COLO829 (cell line): ENCODE measurements at regions not wholly inside any gene's neighbourhood (a gene's known extent, or its start where the extent isn't known, plus 50 kb on each side); places are given as distances from the start of the nearest gene placed in this dataset.
"Not testable (repeated sequence)": the region's sequence is repeated elsewhere in the genome, so short reads cannot be mapped to it uniquely, and the experiment has no call there.

Experiments
- DNase-seq: peaks from one replicate; pipeline ENCODE4 v3.0.0; 2012; ENCODE audit warnings: low spot score

DNA sequence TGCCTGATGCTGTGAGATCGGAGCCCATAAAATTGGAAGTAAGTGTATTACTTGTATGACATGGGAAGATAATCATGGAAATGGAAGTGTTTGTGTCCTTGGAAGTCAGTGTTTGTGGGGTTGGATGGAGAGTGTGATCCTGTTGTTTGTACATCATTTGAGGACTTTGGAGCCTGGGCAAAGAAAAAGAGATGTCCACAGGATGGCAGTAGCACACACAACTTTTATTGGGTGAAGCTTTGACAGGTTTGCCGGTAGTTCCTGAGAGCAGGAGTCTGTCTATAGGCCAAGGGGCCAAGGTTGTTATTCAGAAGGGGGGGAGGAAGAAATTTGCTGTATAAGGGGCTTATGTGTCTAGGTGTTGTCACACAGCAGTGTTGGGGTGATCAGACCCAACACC lies 533.3 kb downstream of the RPIA start:
- DNase-seq: not testable (repeated sequence)

DNA sequence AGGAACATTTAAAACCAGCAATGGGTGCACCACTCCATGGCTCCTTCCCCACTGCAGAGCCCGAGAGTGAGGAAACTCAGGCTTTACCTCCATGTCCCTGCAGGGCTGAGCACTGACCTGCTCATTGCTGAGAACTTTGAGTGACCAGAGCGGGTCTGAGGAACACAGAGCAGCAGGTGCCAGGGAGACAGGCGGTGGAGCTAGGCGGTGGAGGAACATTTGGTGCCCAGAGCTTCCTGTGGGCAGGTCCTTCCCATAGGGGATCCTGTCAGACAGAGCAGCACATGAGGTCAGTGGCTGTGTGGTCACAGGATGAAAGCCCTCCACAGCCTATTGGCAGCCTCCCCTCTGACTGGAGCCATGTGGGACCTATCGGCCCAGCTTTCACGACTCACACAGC lies 538.5 kb downstream of the RPIA start:
- not testable (repeated sequence) for DNase-seq

DNA sequence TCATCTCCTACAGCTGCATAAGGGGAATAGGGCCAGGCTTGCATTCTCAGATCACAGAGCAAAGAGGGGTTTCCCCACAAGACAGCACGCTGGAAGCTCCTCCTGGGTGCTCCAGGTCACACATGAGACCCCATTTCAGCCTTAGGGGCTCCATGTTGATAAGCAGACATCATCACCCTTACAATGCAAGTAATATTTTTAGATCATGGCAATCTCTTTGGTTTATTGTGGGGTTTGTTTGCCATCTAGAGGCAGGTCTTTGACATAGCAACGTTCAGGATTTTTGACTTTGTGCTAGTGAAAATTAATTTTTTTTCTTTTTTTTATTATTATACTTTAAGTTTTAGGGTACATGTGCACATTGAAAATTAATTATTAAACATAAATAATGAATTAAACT lies 539.8 kb downstream of the RPIA start:
- not testable (repeated sequence) for DNase-seq

DNA sequence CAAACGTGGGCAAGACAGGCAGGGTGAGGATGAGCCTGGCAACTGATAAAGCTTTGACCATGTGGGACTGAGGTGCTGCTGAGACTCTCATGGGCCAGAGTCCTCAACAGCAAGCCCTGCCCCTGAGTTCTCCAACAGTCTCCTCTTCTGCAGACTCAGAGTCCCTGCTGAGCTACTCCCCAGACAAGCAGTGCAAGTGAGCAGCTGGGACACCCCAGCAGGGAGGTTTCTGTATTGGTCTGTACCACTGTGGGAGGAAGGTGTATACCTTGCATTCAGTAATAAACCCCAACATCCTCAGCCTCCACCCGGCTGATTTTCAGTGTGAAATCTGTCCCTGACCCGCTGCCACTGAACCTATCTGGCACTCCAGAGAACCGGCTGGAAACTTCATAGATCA lies 542.5 kb downstream of the RPIA start:
- DNase-seq: not testable (repeated sequence)

DNA sequence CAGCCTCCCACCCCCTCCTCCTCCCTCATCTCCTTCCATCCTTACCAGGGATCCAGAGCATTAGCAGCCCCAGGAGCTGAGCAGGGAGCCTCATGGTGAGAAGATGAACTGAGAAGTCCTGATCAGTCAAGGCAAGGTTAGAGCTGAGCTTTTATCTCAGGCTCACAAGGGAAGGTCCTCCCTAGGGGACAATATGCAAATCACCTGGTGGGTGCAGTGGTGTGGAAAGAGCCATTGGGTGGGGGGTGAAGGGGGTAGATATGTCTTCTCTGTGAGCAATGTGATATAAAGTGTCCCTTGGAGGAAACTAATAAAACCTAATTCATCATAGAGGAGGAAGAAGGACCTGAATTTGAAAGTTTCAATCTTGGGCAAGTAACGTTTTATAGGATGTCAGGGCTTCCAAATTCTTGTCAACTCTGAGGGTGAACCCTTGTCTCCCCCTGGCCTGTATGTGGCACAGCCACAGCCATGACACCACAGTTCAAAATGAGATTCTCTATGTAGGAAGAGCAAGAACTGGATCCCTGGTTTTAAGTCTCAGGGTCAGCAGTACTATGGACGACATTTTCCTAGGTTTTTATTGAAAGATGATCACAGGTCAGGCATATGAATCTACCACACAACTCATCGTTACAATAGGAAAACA lies 543.5 kb downstream of the RPIA start:
- DNase-seq: not testable (repeated sequence)

DNA sequence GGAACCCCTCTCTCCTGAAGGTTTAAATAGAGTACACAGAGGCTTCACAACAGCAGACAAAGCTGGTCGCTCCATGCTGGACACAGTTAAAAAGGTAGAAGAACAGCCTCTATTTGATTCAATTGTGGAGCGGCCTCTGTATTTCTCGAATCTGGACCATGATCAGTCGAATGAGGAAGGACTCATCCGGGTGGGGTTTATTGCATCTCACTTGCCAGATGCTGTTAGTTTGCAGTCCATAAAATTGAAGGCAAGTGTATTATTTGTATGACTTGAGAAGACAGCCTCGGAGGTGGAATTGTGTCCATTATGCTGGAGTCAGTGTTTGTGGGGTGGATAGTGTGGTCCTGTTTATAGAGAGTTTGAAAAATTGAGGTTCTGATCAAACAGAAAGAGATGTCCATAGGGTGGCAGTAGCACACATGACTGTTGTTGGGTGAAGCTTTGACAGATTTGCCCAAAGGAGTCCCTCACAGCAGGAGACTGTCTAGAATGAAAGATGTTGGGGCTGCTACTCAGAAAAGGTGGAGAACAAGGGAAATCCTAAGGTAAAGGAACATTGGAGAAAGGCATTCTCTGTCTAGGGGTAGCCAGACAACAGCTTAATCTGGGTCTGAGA lies 545.5 kb downstream of the RPIA start:
- DNase-seq: not testable (repeated sequence)

DNA sequence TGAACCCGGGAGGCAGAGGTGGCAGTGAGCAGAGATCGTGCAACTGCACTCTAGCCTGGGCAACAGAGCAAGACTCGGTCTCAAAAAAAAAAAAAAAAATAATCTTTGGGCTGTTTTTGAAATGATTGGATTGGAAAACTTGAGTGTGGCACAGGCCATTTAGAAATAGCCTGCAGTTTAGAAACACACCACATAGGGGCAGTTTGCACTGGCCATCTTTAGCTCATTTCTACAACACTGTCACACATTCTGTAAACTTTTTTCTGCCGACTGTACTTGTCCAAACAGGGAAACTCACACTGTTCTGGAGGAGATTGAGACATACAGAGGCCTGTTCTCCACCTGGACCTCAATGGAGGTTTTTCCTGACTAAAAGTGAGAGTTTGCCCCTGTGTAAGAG lies 546.3 kb downstream of the RPIA start:
- not testable (repeated sequence) for DNase-seq

DNA sequence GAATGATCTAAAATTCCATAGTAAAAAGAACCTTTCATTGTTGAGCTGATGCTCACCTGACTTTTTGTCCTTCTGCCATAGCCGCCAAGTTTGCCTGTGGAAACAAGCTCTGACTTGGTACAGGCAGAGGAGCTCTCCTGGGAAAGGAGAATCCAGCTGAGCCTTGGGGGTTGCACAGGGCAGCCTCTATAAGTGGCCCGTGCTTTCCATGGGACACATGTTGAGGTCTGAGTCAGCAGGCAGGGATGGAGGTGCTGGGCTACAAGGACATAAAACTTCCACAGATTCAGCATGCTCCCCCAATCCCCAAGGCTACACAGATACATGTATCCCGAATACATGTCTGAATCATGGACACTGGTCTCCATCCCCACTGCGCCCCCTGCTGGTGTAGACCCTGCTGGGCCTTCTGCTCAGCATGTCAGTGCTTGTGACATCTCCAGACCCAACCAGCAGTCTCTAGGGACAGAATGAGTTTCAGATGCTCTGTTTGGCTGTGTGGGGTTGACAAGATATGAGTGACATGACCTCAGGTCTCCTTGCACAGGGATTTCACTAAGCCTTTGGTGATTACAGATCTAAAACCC lies 551.7 kb downstream of the RPIA start:
- not testable (repeated sequence) for DNase-seq

DNA sequence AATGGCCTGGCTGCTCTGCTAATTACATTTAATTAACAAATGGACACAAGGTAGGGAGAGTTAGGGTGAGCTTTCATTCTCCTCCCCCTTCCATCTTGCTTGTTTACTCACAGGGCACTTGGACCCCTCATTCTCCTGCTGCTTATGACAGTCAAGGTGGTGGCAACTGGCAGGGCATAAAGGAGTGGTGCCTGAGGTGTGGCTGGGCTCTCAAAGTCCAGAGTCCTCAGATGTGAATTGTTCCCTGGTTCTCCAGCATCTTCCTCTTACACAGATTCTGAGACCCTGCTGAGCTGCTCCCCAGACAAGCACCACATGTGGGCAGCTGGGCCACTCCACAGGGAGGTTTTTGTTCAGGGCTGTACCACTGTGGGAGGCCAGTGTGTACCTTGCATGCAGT lies 552.9 kb downstream of the RPIA start:
- not testable (repeated sequence) for DNase-seq

DNA sequence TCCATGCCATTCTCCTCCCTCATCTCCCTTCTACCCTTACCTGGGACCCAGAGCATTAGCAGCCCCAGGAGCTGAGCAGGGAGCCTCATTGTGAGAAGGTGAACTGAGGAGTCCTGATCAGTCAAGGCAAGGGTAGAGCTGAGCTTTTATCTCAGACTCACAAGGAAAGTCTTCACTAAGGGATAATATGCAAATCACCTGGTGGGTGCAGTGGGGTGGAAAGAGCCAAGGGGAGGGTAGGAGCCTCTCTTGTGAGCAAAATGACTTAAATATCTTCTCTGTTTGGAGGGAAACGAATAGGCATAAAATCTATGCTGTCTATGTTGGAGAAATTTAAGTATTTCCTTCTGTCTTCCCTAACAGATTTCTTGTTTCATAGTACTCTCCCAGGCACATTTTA lies 554.0 kb downstream of the RPIA start:
- DNase-seq: not testable (repeated sequence)

DNA sequence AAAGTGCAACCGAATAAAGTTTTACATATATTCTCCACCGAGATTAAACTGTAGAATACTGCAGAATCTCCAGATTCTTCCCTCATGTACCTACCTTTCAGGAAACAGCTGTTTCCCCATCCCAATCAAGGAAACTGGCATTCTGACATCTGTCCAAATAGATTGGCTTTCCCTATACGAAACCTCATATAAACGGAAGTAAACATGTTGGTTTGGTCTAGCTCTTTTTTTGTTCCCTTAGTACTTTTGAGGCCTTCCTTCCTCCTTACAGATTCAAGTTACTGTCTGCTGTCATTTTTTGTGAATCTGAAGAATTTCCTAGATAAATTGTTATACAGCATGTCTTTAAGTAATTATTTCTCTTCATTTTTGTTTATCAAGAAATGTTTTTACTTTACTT lies 554.6 kb downstream of the RPIA start:
- DNase-seq: not testable (repeated sequence)

DNA sequence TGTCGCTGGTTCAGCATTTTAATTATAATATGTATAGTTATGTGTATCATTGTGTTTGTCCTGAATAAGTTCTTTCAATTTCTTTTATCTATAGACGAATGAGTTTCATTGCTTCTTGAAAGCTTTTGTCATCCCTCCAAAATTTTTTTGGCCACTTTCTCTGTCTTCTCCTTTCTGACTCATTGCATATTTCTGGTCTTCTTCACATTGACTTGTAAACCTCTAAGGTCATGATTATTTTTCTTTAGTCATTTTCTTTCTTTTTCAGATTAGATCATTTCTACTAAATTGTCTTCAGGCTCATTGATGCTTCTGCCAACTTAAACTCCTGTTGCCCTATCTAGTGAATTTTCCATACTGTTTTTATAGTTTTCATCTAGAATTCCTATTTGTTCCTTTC lies 555.1 kb downstream of the RPIA start:
- DNase-seq: not testable (repeated sequence)

DNA sequence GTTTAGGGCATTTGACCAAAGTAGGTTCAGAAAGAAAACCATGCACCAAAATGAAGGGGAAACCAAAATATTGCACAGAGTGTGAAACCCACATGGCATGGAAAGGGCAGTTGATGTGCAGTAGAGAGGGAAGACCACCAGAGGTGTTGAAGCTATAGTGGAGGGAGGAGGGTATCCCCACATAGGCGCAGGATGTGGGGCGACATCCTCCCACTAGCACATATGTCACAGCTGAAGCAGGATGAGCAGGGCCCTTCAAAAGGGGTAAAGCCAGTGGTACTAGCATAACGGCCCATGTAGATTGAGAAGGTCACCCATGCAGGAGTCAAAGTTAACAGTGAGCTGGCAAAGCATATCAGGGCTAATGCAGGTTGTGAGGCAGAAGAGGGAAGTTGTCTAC lies 563.5 kb downstream of the RPIA start:
- DNase-seq: not testable (repeated sequence)

DNA sequence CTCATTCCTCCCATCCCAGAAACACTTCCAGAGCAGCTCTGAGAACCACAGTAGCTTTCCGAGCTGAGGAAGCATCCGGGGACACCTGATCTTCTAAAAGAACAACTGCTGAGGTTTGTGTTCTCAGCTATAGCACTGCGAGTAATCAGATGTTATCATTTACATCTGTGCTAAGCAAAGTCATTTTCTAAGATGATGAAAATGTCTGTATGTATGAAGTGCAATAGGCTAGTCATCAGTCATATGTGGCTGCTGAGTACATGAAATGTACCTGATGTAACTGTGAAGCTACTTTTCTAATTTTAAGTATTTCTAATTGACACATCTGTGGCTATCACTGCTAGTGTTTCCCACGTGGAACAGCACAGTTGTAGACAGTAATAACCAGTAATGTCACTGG lies 582.0 kb downstream of the RPIA start:
- not testable (repeated sequence) for DNase-seq

DNA sequence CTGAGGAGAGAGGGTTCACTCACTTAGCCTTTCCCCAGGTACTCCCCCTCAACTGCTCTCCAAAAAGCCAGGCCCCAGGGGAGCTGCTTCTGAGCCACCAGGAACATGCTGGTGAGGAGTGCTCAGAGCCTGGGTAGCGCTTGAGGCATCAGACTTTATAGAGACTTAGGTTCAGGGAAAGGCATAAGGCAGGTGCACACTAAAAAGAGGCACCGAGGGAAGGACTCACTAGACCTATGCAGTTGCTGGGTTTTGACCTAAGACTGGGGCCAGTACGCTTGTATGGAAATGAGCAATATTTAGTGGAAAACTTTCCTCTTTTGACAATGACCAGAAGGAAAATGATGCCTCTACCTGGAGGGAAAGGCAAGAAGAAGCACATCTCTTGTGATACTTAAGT lies 589.1 kb downstream of the RPIA start:
- not testable (repeated sequence) for DNase-seq

DNA sequence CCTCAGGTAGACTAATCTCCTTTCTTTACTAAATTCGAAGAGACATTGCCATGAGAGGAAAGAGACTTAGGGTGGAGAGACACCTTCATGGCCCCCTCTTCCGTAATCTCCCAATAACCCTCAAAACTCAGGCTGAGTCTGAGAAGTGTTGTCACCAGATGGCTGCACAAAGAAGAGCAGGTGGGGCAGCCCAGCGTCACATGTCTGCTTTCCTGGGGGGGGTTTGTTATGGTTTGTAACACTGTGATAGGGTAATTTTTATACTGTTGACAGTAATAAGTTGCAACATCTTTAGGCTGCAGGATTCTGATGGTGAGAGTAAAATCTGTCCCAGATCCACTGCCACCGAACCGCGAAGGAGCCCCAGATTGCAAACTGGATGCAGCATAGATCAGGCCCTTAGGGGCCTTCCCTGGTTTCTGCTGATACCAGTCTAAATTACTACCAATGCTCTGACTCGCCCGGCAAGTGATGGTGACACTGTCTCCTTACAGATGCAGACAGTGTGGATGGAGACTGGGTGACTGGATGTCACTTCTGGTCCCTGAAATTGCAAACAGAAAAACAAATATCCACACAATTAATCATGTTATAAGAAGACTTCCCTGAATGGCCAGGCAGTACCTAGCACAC lies 595.1 kb downstream of the RPIA start:
- DNase-seq: not testable (repeated sequence)

DNA sequence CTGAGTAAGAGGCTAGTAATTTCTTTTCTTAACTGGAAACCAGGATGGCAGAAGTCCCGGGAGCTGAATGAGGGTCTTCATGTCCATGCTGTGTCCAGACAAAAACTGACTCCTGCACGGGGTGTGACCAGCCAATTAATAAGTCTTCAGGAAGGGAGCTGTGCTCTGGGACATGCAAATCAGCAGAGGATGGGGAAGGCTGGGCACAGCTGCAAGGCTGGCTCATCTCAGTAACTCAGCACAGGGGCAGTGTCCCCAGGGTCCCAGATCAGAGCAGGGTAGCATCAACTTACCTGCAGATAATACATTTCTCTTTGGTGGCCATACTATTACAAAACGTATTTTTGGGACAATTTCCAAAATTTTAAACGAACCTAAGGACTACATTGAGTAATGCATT lies 595.6 kb downstream of the RPIA start:
- not testable (repeated sequence) for DNase-seq

DNA sequence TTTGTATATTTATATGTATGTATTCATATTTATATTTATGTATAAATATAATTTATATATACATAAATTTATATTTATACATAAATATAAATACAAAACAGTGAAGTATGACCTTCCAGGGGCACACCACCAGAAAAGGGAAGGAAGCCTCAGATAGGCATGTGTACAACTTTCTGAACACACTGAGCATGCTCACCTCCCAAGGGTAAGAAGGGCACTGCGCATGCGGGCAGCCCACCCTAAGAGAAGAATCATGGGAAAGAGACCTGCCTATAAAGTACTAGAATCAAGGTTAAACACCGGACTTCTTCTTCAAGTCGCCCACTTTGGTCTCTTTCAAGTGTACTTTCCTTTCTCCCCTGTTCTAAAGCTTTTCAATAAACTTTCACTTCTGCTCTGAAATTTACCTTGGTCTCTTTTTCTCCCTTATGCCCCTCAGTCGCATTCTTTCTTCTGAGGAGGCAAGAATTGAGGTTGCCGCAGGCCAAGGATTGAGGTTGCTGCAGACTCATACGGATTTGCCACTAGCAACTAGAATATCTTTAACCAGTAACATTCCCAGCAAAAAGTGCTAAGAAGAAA lies 600.3 kb downstream of the RPIA start:
- DNase-seq: not testable (repeated sequence)

DNA sequence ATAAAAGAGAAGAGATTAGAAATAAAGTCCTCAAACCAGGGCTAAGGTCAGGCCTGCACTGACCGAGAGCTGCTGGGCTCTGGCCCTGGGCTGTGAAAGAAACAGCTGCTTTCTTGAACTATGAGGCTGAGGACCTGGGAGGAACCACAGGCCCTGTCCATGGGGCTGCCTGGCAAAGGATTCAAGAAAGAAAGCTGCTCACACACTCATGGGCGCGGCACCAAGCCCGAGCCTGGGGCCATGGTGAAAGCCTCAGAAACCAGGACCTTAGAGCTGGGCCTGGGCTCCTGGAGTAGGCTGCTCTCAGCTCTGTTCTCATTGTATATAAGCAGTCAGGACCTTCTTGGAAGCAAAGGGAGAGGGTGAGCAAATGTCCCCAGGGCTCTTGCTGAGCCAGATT lies 601.9 kb downstream of the RPIA start:
- not testable (repeated sequence) for DNase-seq

DNA sequence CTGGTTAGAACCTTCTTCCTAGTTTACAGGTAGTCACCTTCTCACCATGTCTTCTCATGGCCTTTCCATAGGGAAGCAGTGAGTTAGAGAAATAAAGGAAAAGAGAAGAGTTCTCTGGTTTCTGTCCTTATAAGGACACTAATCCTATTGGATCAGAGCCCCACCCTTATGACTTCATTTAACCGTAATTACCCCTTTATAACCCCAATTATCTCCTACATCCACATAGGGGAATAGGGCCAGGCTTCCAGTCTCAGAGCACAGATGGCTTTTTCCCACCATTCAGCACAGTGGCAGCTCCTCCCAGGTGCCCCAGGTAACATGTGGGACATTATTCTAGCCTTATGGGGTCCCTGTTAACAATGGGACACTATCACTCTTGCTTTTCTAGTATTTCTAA lies 602.9 kb downstream of the RPIA start:
- DNase-seq: not testable (repeated sequence)

DNA sequence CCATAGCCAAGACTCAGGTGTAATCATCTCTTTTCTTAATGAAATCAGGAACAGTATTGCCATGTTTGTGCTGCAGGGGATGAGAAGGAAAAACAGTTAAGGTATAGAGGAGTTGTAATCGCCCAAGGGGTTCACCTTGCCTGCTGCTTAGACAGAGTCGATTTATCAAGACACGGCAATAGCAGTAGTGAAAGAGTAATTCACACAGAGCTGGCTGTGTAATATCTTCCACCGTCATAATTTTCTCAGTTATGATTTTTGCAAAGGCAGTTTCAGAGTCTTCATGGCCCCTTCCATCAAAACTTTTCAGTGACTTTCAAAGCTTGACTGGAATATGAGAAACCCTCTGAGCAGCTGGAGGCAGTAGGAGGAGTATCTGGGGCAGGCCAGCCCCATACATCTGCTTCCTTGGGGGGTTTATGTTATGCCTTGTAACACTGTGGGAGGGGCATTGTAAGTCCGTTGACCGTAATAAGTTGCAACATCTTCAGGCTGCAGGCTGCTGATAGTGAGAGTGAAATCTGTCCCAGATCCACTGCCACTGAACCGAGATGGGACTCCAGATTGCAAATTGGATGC lies 605.4 kb downstream of the RPIA start:
- DNase-seq: not testable (repeated sequence)

DNA sequence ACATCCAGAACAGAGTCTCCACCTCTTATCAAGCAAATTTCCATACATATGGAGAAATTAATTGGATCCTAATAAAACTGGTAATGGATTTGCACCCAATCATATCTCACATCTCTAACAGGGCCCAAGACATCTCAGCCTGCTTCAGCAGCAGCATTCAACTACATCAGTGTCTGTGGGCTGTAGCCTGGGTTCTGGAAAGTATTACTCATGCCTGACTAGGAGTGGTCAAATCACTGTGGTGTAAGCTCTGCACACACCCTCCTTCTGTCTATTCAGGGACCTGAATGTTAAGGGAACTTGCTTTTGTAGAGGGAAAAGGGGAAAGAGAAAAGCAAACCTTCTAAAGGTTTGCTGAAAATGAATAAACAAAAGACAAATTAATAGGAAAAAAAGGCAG lies 607.7 kb downstream of the RPIA start:
- not testable (repeated sequence) for DNase-seq
